Spleen (tissue), 11 donors: ENCODE measurements at regions not wholly inside any gene's neighbourhood (a gene's known extent, or its start where the extent isn't known, plus 50 kb on each side); places are given as distances from the start of the nearest gene placed in this dataset.

Experiments
- DNase-seq: peaks from one replicate; pipeline ENCODE4 v3.0.0-alpha.2; 2020
- H3K27ac ChIP-seq, 8 donors: fragments of 200-600 bp; sonication (generic) in 7 of 8; 1 replicate in 4 of 8; 2 replicates in 4 of 8; pipeline versions ENCODE4 v1.5.0 to v1.8.0; 2016 to 2021; ENCODE audit warnings: inconsistent platforms in 4 of 8, mild to moderate bottlenecking in 4 of 8, moderate library complexity in 1 of 8
- H3K27me3 ChIP-seq, 7 donors: fragments of 200-600 bp; sonication (generic) in 6 of 7; replicated peaks in 1 of 7; 1 replicate in 4 of 7; 2 replicates in 3 of 7; pipeline versions ENCODE4 v1.5.0 to v1.8.0; 2016 to 2021; ENCODE audit warnings: inconsistent platforms in 3 of 7, mild to moderate bottlenecking in 1 of 7
- H3K36me3 ChIP-seq, 6 donors: fragments of 200-600 bp; sonication (generic) in 5 of 6; 1 replicate in 4 of 6; 2 replicates in 2 of 6; pipeline versions ENCODE4 v1.5.0 to v1.8.0; 2016 to 2021; ENCODE audit warnings: inconsistent platforms in 2 of 6
- H3K4me1 ChIP-seq, 6 donors: fragments of 200-600 bp; sonication (generic) in 5 of 6; 1 replicate in 3 of 6; 2 replicates in 3 of 6; pipeline versions ENCODE4 v1.5.0 to v1.8.0; 2016 to 2021; ENCODE audit warnings: inconsistent platforms in 3 of 6
- H3K4me3 ChIP-seq, 8 donors: fragments of 200-600 bp; sonication (generic) in 7 of 8; 1 replicate in 4 of 8; 2 replicates in 4 of 8; pipeline versions ENCODE4 v1.5.0 to v1.8.0; 2016 to 2021; ENCODE audit warnings: inconsistent platforms in 4 of 8, mild to moderate bottlenecking in 4 of 8, moderate library complexity in 2 of 8
- H3K9me3 ChIP-seq, 8 donors: fragments of 200-600 bp; sonication (generic) in 7 of 8; 1 replicate in 4 of 8; 2 replicates in 4 of 8; pipeline versions ENCODE4 v1.5.0 to v1.8.0; 2016 to 2021; ENCODE audit warnings: inconsistent platforms in 4 of 8
- POLR2A ChIP-seq, 3 donors: fragments of 450-650 bp; IDR thresholded peaks; one replicate each; pipeline ENCODE4 v1.5.1; 2017; ENCODE audit warnings: antibody characterized with exemption in 3 of 3, mild to moderate bottlenecking in 1 of 3
- POLR2AphosphoS5 ChIP-seq, 3 donors: sonication (generic); formaldehyde crosslinking; IDR thresholded peaks; one replicate each; pipeline ENCODE4 v1.5.1; 2017; ENCODE audit warnings: antibody characterized with exemption in 3 of 3
- WGBS, 5 donors: extraction: QIAGEN DNeasy Blood & Tissue Kit in 3 of 5; methylation state at CpG; one replicate each; pipeline versions ENCODE4 v1.1.5 to v1.1.7; 2013 to 2018; 5-methylcytosine and 5-hydroxymethylcytosine counted together
- intact Hi-C: fragments of 100-400 bp; cut with DNase I; formaldehyde crosslinking; loops from one replicate; pipeline ENCODE4 v1.15.0; 2023; ENCODE audit warnings: low total_unique reads
- TF ChIP-seq, protein P1 (sequence below), 11 experiments: fragments of 200-600 bp in 7 of 11; fragments of 450-650 bp in 4 of 11; sonication (generic) in 4 of 11; IDR thresholded peaks in 8 of 11; conservative IDR thresholded peaks in 3 of 11; 1 replicate in 7 of 11; 2 replicates in 4 of 11; pipeline versions ENCODE4 v1.4.0 to v1.8.0; 2016 to 2021; ENCODE audit warnings: antibody characterized with exemption in 11 of 11, inconsistent platforms in 4 of 11, mild to moderate bottlenecking in 1 of 11
- donor health status: healthy with polysubstance abuse.
- donor health status: DM: no; HTN: no; CAD: no; lungs with moderate emphysema.
- donor health status: DM: no; HTN: no; CAD: no.
- donor health status: Bipolar disorder and iron deficiency.
- donor health status: healthy.
- donor health status: DM: no; HTN: no; CAD: no.
- donor health status: DM: yes; HTN: yes; CAD: no.

DNA sequence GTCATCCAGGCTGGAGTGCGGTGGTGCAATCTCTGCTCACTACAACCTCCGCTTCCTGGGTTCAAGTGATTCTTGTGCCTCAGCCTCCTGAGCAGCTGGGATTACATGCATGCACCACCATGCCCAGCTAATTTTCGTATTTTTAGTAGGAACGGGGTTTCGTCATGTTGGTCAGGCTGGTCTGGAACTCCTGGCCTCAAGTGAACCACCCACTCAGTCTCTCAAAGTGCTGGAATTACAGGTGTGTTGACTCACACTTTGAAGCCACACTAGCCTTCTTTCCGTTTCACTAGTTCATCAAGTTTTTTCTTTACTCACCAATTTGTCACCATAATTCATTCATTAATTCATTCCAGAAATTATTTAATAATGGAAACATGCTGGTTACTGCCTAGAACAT is 298.4 kb upstream of the MTNR1B start:
- no peak overlapping the region for H3K27ac ChIP-seq
- WGBS, 5 donors: 84 to 94% (median 90%) methylated on average over 6 of the region's 6 CpGs

DNA sequence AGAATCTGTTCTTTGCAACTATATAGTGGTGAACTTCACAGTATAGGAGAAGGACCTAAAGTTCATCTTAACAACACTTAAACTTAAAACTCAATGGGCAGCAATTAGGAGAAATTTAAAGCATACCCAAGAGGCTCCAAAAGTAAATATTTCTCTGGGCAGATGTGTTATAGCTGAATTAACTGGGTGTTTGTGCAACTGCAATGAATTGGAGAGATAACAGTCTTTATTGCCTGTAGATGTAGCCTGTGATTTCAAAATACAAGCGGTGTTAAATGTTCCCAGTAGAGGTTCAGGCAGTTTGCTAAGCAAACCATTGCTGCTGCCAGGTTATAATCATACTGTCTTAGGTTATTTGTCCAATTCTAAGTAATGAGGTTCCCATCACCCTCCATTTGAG is 294.1 kb upstream of the MTNR1B start:
- DNase-seq: no peak

More for the DNA sequence above, 298.4 kb upstream of the MTNR1B start:
- Histone ChIP-seq H3K9me3 (no peaks in the 10 kb centered on the region), H3K36me3 (no peaks in the 10 kb centered on the region), H3K4me1 (no peaks in the 10 kb centered on the region), H3K27me3 (no peaks in the 10 kb centered on the region), H3K4me3 (no peak overlapping the region)
- DNase-seq: no peak
- TF ChIP-seq, protein P1, sequence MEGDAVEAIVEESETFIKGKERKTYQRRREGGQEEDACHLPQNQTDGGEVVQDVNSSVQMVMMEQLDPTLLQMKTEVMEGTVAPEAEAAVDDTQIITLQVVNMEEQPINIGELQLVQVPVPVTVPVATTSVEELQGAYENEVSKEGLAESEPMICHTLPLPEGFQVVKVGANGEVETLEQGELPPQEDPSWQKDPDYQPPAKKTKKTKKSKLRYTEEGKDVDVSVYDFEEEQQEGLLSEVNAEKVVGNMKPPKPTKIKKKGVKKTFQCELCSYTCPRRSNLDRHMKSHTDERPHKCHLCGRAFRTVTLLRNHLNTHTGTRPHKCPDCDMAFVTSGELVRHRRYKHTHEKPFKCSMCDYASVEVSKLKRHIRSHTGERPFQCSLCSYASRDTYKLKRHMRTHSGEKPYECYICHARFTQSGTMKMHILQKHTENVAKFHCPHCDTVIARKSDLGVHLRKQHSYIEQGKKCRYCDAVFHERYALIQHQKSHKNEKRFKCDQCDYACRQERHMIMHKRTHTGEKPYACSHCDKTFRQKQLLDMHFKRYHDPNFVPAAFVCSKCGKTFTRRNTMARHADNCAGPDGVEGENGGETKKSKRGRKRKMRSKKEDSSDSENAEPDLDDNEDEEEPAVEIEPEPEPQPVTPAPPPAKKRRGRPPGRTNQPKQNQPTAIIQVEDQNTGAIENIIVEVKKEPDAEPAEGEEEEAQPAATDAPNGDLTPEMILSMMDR (IDR thresholded peaks at IDR 0.05 in 8 of 11, conservative IDR thresholded peaks at IDR 0.05 in 3 of 11): no peak
- TF ChIP-seq POLR2AphosphoS5 (IDR thresholded peaks at IDR 0.05) (no peak), POLR2A (IDR thresholded peaks at IDR 0.05) (no peak)
- intact Hi-C loops: no loop called here

GRCh38 chr11:92675810-92676209 is 293.6 kb upstream of the MTNR1B start:
- H3K36me3 ChIP-seq: no peaks in the 10 kb centered on the region
- no peaks in the 10 kb centered on the region for H3K27me3 ChIP-seq
- H3K9me3 ChIP-seq: peaks cover 0 to 15% (median 8%) of the 10 kb centered on the region in 8 donors
- H3K4me3 ChIP-seq: no peak overlapping the region
- DNase-seq: no peak
- H3K4me1 ChIP-seq: no peaks in the 10 kb centered on the region
- WGBS, 5 donors: 76 to 84% (median 79%) methylated on average over 3 of the region's 3 CpGs
- TF ChIP-seq POLR2AphosphoS5 (IDR thresholded peaks at IDR 0.05) (no peak), POLR2A (IDR thresholded peaks at IDR 0.05) (no peak)
- TF ChIP-seq, protein P1 (IDR thresholded peaks at IDR 0.05 in 8 of 11, conservative IDR thresholded peaks at IDR 0.05 in 3 of 11): no peak
- H3K27ac ChIP-seq: no peak overlapping the region
- intact Hi-C loops: no loop called here

More for the DNA sequence above, 294.1 kb upstream of the MTNR1B start:
- WGBS, 5 donors: 92 to 100% (median 95%) methylated on average over 1 of the region's 1 CpG
- intact Hi-C loops: no loop called here
- no peak for TF ChIP-seq POLR2AphosphoS5 (IDR thresholded peaks at IDR 0.05)
- TF ChIP-seq, protein P1 (IDR thresholded peaks at IDR 0.05 in 8 of 11, conservative IDR thresholded peaks at IDR 0.05 in 3 of 11): no peak
- TF ChIP-seq POLR2A (IDR thresholded peaks at IDR 0.05): no peak
- Histone ChIP-seq H3K36me3 (no peaks in the 10 kb centered on the region), H3K9me3 (peaks cover 0 to 15% (median 8%) of the 10 kb centered on the region in 8 donors), H3K4me1 (no peaks in the 10 kb centered on the region), H3K4me3 (no peak overlapping the region), H3K27me3 (no peaks in the 10 kb centered on the region), H3K27ac (no peak overlapping the region)

- intact Hi-C loops: no loop called here
- 47 to 52% (median 47%) methylated on average over 3 of the region's 3 CpGs for WGBS, 5 donors
- no peaks in the 10 kb centered on the region for H3K27me3 ChIP-seq
- H3K9me3 ChIP-seq: peaks cover 0 to 15% (median 8%) of the 10 kb centered on the region in 8 donors
- no peak for DNase-seq
- H3K4me1 ChIP-seq: no peaks in the 10 kb centered on the region
- no peaks in the 10 kb centered on the region for H3K36me3 ChIP-seq
- TF ChIP-seq POLR2AphosphoS5 (IDR thresholded peaks at IDR 0.05) (no peak), POLR2A (IDR thresholded peaks at IDR 0.05) (no peak)
- TF ChIP-seq, protein P1 (IDR thresholded peaks at IDR 0.05 in 8 of 11, conservative IDR thresholded peaks at IDR 0.05 in 3 of 11): no peak
- H3K4me3 ChIP-seq: no peak overlapping the region
- no peak overlapping the region for H3K27ac ChIP-seq
Measured at GRCh38 chr11:92678008-92678611, 291.3 kb upstream of the MTNR1B start.
